SU-DHL-6 (cell line): ENCODE measurements at regions not wholly inside any gene's neighbourhood (a gene's known extent, or its start where the extent isn't known, plus 50 kb on each side); places are given as distances from the start of the nearest gene placed in this dataset.
"Not testable (repeated sequence)": the region's sequence is repeated elsewhere in the genome, so short reads cannot be mapped to it uniquely, and the experiment has no call there.

Experiments used
- H2AFZ ChIP-seq: fragments of 200-600 bp; sonication (generic); 2 replicates; pipeline ENCODE4 v1.6.1; 2014; ENCODE audit warnings: low read depth, mild to moderate bottlenecking, moderate library complexity, mixed read lengths, antibody characterized with exemption, low read length; ENCODE audit not compliant: severe bottlenecking
- H3F3A ChIP-seq: fragments of 200-600 bp; shearing (Covaris generic); 2 replicates; pipeline ENCODE4 v1.6.0; 2016; ENCODE audit warnings: antibody characterized with exemption, mild to moderate bottlenecking; ENCODE audit not compliant: insufficient read depth
- H3K27ac ChIP-seq: fragments of 200-600 bp; sonication (generic); 2 replicates; pipeline ENCODE4 v1.5.1; 2016; ENCODE audit warnings: low read depth, mild to moderate bottlenecking, low read length, moderate library complexity, mixed read lengths
- H3K27me3 ChIP-seq: fragments of 200-600 bp; sonication (generic), shearing (Covaris generic); 2 replicates; pipeline ENCODE4 v1.6.0; 2014; ENCODE audit warnings: mild to moderate bottlenecking, low read length
- H3K36me3 ChIP-seq: fragments of 200-600 bp; sonication (generic); 2 replicates; pipeline ENCODE4 v1.6.1; 2014; ENCODE audit warnings: mild to moderate bottlenecking, low read length, mixed read lengths
- H3K4me2 ChIP-seq: fragments of 300-600, 200-600 bp; shearing (Covaris generic), sonication (generic); 2 replicates; pipeline ENCODE4 v1.6.0; 2014; ENCODE audit warnings: low read length, low read depth, mild to moderate bottlenecking; ENCODE audit not compliant: poor library complexity, severe bottlenecking
- H3K4me3 ChIP-seq: fragments of 200-600 bp; sonication (generic); 2 replicates; pipeline ENCODE4 v1.5.1; 2014; ENCODE audit warnings: antibody characterized with exemption, low read length, mild to moderate bottlenecking, mixed read lengths; ENCODE audit not compliant: insufficient read depth, poor library complexity, severe bottlenecking
- H3K79me2 ChIP-seq: fragments of 200-600 bp; sonication (generic); 2 replicates; pipeline ENCODE4 v1.6.1; 2014; ENCODE audit warnings: mild to moderate bottlenecking, low read length, moderate library complexity; ENCODE audit not compliant: insufficient read depth
- H3K9ac ChIP-seq: fragments of 200-600 bp; sonication (generic); 2 replicates; pipeline ENCODE4 v1.7.0; 2014; ENCODE audit warnings: mild to moderate bottlenecking, low read length
- H3K9me2 ChIP-seq: fragments of 200-600 bp; sonication (generic); replicated peaks from 2 replicates; pipeline ENCODE4 v1.6.1; 2014; ENCODE audit warnings: low read length; ENCODE audit not compliant: insufficient read depth
- H3K9me3 ChIP-seq: fragments of 200-600 bp; sonication (generic); 2 replicates; pipeline ENCODE4 v1.6.1; 2014; ENCODE audit warnings: low read length, mixed read lengths; ENCODE audit not compliant: insufficient read depth
- H4K20me1 ChIP-seq: fragments of 200-600 bp; sonication (generic); 2 replicates; pipeline ENCODE4 v1.6.1; 2014; ENCODE audit warnings: low read depth, mild to moderate bottlenecking, antibody characterized with exemption, low read length, moderate library complexity, mixed read lengths
- CTCF ChIP-seq: fragments of 200-600 bp; sonication (generic); IDR thresholded peaks from one replicate; pipeline ENCODE4 v1.5.1; 2017; ENCODE audit warnings: antibody characterized with exemption, mild to moderate bottlenecking, low read length, moderate library complexity; ENCODE audit not compliant: insufficient read depth, poor library complexity, severe bottlenecking
- EZH2phosphoT487 ChIP-seq: fragments of 200-600 bp; sonication (generic), shearing (Covaris generic); conservative IDR thresholded peaks from 2 replicates; pipeline ENCODE4 v1.6.1; 2018; ENCODE audit warnings: mild to moderate bottlenecking, antibody characterized with exemption, low read length, moderate library complexity, mixed read lengths

- Histone ChIP-seq H3K79me2 (no peaks in the 10 kb centered on the region), H3K9me2 (no peaks in the 10 kb centered on the region), H3K4me2 (no peak overlapping the region), H3K27me3 (no peaks in the 10 kb centered on the region), H3F3A (no peaks in the 10 kb centered on the region), H3K4me3 (no peak overlapping the region), H3K36me3 (no peaks in the 10 kb centered on the region), H3K27ac (no peak overlapping the region), H4K20me1 (no peaks in the 10 kb centered on the region), H3K9ac (no peak overlapping the region), H2AFZ (no peak overlapping the region), H3K9me3 (no peaks in the 10 kb centered on the region)
- no peak for TF ChIP-seq CTCF
Observed at GRCh38 chr2:191506515-191506914, 171.4 kb upstream of the NABP1 start.

- H3K4me2 ChIP-seq, H3K9me2 ChIP-seq: not testable (repeated sequence)
Observed at GRCh38 chr2:191507252-191507853, 170.6 kb upstream of the NABP1 start.

GRCh38 chr2:191508738-191509137, 169.2 kb upstream of the NABP1 start:
- no peaks in the 10 kb centered on the region for H3K27me3 ChIP-seq
- no peak overlapping the region for H2AFZ ChIP-seq
- no peaks in the 10 kb centered on the region for H3F3A ChIP-seq
- H3K36me3 ChIP-seq = no peaks in the 10 kb centered on the region
- no peaks in the 10 kb centered on the region for H4K20me1 ChIP-seq
- TF ChIP-seq EZH2phosphoT487 = no peak
- no peak for TF ChIP-seq CTCF
- H3K9me2 ChIP-seq = no peaks in the 10 kb centered on the region
- no peaks in the 10 kb centered on the region for H3K79me2 ChIP-seq
- no peak overlapping the region for H3K27ac ChIP-seq
- no peak overlapping the region for H3K4me2 ChIP-seq
- no peak overlapping the region for H3K9ac ChIP-seq
- H3K4me3 ChIP-seq = no peak overlapping the region
- no peaks in the 10 kb centered on the region for H3K9me3 ChIP-seq

More at GRCh38 chr2:191507252-191507853, 170.6 kb upstream of the NABP1 start:
- not testable (repeated sequence) for H3K36me3 ChIP-seq, H2AFZ ChIP-seq, H3K9me3 ChIP-seq, H3K9ac ChIP-seq, H3K79me2 ChIP-seq, H3K27me3 ChIP-seq, H4K20me1 ChIP-seq, H3F3A ChIP-seq, H3K4me3 ChIP-seq, H3K27ac ChIP-seq

DNA sequence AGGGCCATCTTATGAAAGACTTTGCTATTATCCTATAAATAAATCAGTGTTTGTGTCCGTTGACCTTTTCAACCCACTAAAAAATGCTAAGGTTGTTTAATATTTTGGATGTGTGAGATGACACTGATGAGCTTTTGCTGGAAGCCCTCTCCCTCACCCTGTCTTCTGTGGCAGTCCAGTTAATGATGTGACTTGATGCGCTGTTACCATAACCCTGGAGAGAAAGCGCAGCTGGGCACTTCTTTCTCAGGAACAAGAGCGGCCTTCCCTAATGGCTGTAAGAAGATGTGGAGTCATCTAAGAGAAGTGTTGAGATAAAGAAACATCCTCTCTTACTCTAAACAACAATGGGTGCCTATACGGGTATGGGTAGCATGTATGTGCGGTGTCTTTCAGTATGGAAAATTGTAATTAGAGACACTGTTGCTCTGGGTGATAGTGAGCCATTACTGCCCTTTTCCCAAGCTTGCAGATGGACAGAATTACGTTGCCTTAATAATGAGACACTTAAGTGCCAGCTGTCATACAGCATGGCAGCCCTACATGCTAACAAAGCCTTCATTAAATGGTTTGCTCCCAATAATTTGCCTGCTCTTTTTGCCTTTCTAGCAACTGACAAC, 165.6 kb upstream of the NABP1 start:
- H3K79me2 ChIP-seq = no peaks in the 10 kb centered on the region
- no peaks in the 10 kb centered on the region for H3F3A ChIP-seq
- TF ChIP-seq EZH2phosphoT487 = no peak
- no peak for TF ChIP-seq CTCF
- H3K36me3 ChIP-seq = no peaks in the 10 kb centered on the region
- no peak overlapping the region for H2AFZ ChIP-seq
- H3K27ac ChIP-seq = no peak overlapping the region
- no peaks in the 10 kb centered on the region for H3K9me3 ChIP-seq
- no peaks in the 10 kb centered on the region for H3K9me2 ChIP-seq
- no peaks in the 10 kb centered on the region for H3K27me3 ChIP-seq
- no peak overlapping the region for H3K4me2 ChIP-seq
- no peaks in the 10 kb centered on the region for H4K20me1 ChIP-seq
- no peak overlapping the region for H3K4me3 ChIP-seq
- no peak overlapping the region for H3K9ac ChIP-seq
